GM20431 (cell line): ENCODE measurements at regions not wholly inside any gene's neighbourhood (a gene's known extent, or its start where the extent isn't known, plus 50 kb on each side); places are given as distances from the start of the nearest gene placed in this dataset.

Source experiments
- in situ Hi-C: fragments of 300-500 bp; cut with MseI, MboI; formaldehyde crosslinking; loops from one replicate; pipeline ENCODE4 v1.15.0; 2020; ENCODE audit warnings: low sequenced_read_pairs; ENCODE audit not compliant: unreplicated experiment

DNA sequence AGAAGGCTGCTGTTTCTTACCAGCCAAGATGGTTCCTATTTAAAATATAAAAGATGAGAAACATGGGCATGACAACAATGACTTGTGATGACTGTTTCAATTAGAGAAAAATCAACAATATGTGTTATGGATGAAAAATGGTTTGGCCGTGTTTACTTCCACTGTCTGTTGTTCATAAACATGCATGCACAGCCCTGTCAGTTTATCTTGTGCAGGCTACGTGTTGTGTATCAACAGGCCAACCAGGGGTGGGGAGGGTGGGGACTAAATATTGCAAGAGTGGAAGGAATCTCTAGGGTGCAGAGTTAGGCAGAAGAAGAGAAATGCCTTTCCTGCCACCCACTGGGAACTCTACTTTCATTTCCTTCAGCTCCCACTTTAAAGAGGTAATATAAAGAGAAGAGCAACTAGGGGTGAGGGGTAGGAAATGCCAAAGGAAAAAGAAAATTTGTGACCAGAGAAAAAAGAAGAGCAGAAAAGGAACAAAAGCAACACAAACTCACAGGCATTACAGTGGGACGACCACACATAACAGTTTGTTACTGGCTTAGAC lies 116.8 kb upstream of the MEIS1 start:
- in situ Hi-C loops, result no loop called here

DNA sequence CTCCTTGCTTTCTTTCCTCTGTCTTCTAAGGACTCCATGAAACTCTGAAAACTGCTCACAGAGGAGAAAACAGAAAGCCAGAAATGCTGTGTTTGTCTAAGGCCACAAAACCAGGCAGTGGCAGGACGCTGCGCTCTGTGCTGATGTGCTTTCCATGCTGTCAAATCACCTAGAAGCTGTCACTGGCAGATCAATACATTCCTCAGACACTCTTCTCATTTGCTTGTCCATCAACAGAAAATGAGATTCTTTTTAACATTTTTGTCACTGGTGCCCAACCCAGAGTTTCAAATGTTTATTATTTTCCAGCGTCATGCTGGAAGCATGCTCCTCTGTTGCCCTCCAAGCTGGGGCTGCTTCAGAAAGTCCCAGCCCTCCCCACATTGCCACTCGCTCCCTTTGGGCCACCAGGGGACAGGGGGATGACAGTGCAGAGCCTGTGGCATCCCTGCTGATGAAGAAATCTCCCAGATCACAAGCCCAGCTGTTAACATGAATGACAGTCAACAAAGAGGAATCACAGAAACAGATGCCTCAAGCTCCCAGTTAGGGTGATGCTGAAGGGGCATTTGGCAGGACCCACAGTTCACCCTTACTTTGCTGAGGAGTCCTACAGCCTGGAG lies 117.5 kb upstream of the MEIS1 start:
- in situ Hi-C loops, result no loop called here

DNA sequence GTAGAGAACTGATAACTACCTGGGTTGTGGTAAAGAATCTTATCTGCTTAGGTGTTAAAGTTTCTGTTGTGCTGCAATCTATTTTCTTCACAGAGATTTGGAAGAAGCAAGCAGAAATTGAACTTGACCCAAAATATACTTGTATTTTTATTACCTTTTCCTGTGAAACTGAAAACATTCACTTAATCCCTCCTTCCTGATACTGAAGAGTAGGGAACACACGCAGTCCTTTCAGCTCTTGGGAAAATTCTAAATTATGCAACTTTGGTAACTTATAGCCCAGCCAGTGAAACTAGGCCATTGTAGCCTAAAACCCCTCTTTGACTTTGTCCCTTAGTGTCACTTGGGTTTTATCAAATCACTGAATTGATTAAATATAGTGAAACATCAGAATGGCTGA lies 128.4 kb upstream of the MEIS1 start:
- in situ Hi-C loops, result no loop called here

DNA sequence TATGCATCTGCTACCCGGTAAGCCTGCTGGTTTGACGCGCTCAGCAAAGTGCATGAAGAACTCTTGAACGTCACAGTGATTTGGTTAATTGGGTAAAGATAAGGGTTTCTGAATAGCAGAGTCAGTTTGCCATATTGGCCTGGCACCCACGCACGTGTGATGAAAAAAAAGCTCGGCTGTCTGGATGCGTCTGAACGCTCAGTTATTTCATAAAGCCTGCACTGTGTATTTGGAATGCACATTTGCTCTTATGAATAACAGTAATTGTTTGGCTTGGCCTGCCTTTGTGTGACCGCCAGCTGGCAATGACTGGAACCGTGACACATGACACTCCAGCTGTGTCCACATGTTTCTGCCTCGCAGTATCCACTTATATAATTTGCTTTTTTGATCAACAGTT lies 129.2 kb upstream of the MEIS1 start:
- in situ Hi-C loops, result no loop called here

DNA sequence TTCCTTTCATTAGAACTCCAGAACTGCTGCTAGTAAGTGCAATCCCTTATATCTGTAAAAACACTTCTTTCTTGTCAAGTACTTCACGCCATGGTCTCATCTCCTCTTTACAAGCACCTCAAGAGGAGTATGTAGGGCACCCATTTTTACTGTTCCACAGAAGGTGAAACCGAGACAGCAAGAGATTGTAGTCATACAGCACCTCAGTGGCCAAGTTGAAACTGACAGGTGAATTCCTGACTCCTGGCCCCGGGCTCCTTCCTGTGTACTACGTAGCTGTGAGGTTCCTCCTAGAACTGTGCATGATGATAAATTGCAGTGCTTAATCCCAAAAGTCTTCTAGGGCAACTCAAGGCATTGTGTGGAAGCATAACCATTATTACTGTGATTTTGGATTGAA lies 131.5 kb upstream of the MEIS1 start:
- in situ Hi-C loops, result no loop called here

DNA sequence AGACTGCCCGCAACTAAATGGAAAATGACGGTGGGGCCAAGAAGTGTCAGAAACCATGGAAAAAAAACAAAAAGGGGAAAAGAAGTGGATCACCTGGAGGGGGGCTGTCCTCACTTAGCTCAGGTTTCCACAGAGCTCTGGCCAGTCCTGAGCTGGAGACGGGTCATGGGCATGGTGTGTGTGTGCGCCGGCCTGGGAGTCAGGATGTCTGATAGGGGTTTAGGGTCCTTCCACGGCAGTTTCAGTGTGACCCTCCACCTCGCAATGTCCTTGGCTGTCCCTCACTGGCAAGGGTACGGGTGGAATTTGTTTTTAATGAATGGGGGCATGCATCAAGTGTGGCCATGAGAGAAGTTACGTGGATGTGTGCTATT lies 133.2 kb upstream of the MEIS1 start:
- in situ Hi-C loops, result no loop called here

DNA sequence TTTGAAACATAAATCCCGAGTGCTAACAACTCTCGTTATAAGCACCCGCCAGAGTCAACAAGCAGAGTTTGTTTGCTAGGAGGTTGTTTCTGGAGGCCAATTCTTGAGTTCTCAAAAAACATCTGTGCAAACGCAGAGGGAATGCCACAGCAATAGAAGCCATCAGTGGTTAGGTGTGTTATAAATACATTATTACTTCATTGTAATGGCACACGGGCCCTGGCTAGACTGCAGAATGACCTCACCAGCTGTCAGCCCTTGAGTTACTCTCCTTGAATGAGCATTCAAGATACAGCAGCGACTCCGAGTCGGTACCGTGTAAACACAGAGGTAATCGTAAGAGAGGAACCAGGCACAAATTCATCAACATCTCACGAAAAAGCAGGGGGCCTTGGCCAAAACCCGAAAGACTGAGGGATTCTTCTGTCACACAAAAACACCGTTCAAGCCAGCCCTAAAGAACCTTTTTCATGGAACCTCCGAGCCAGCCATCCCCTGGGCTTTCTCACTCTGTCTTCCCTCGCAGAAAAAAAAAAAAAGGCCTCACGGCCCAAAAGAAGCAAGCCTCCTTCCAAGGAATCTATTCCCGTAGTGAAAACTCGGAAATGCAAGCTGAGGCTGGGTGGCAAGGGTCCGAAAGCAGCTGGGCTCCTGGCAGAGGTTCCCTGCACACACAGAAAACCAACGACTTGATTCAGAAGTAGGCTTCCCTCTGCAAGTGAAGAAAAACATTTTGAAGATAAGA lies 133.7 kb upstream of the MEIS1 start:
- in situ Hi-C loops, result no loop called here

DNA sequence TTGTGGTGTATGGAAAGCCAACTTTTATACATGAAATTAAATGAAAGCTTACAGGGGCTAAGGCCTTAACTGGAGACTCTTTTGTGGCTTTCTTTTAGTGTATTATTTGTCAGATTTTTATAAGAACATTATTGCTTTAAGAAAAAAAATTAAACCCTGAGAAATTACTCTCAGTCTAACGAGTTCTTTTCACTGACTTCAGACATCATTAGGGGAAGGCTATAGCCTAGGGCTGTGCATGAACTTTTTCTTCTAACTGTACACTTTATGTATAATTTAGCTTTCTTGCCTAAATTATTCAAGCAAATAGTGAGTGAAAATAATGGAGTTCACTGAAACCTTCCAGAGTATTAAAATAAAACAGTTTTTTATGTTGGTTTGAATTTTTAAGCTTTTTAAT lies 151.1 kb upstream of the MEIS1 start:
- in situ Hi-C loops, result no loop called here

DNA sequence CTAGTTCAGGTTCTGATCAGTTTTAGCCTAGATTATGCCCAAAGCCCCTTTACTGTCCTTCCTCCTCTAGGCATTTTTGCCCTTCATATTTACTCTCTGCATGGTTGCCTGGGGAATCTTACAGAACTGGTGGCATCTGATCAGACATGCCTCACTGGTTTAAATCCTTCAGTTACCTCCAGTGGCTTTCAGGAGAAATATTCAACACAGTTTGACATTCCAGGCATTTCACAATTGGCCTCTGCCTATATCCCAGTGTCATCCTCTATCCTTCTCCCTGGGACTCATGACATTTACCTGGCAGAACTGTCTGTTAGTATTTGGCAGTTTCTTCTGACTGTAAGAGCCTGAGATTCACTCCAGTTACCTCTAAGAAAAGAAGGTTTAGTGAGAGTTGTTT lies 152.9 kb upstream of the MEIS1 start:
- in situ Hi-C loops, result no loop called here

DNA sequence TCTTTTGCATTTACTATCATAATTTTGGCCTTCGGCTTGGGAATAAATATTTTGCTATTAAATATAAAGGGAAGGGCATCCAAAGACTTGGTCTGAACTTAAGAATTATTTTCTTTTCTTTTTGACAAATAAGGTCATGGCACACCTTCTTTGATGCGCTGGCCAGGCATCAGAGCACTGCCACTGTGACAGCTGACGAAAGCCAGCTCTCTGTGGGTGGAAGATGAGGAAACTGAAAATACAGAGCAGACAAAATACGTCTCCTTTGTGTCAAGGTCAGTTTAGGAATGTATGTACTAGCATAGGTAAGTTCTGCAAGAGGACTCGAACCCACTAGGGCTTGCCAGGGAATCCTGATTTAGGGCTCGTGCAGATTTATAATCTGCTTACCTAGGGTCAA lies 155.9 kb upstream of the MEIS1 start:
- in situ Hi-C loops, result no loop called here

DNA sequence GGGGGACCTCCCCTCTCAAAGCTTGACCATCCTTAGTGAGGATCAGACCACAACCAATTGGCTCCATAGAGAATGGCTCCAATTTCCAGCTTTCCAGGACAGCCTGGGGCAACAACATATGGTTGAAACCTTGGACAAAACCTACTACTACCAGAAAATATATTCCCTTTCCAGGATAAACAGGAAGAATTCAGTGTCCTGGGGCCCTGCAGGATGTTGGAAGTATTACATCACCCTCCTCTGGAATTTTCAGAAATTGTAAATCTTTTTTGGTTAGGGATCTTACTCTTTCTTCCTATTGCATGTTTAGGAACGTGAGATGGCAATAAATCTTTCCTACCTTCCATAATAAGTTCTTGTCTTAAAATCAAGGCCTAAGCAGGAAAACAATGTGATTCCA lies 158.9 kb upstream of the MEIS1 start:
- in situ Hi-C loops, result no loop called here

DNA sequence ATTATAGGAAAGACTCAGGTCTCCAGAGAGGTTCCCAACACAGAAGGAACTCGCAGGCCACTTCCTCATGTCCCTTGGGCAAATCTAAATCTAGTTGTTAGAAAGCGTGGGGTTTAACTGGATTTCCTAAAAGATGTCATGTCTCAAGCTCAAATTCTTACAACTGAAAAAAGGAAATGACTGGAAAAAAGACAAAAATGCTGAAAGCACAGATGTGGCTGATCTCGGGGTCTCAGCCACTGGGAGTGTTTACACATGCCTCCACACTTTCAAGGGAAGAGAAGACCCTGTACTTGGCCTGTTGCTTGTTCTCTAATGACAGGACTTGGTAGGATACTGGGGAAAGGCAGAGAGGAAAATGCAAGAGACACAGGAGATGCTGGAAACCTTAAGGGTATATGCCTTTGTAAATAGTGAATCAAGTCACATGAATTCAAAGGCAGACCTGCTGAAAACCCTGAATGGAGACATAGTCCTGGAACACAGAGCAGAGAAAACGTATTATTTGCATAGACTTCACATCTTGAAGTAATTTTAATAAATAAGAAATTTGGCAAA lies 160.9 kb upstream of the MEIS1 start:
- in situ Hi-C loops, result no loop called here

DNA sequence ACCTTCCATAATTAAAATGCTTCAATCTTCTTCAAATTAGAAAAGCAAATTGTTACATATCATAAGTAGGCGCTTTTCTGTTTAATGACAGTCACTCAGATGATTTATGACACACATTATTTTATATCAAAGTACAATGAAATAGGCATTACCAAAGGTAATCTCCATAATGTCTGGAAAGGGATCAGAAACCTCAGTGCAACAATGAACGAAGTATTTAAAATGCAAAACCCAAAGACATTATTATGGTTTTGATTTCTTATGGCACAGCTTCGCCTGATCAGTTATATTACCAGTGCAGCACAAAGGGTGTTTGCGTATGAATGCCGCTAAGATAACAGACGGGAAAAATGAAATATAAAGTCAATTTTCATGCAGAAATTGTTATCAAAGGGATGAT lies 162.2 kb upstream of the MEIS1 start:
- in situ Hi-C loops, result no loop called here

DNA sequence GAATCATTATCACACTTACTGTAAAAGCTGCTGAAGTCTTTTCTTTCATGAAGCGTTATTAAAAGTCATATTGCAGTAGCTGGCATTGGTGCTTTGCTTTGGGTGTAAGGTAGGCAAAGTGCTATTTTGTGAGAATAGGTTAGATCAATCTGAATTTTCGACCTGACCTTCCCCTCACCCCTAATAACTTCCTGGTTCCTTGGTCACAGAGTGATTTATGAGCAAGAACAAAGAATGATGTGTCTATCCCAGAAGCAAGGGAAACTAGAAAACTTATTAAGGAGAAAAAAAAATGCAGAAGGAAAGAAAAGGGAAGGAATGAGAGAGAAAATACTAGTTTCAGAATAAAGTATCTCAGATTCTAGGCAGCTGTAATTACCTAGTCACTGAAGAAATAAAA lies 163.1 kb upstream of the MEIS1 start:
- in situ Hi-C loops, result no loop called here

DNA sequence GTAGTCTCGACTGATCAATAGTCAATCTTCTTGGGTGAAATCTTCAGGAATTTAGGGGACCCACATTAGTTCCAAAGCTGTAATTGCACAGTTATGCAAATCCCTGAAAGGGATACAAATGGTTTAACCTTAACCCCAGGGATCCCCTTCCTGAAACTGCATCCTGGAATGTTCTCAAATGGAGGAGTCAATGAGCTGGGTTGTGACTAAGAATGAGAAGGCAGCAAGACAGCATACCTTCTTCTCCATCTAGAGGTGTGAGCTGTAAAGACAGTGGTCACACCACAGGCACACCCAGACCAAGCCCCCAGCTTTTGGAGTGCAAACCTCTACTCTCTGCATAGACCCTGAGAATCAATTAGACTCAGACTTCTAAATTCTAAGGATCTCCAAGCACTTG lies 164.7 kb upstream of the MEIS1 start:
- in situ Hi-C loops, result no loop called here

DNA sequence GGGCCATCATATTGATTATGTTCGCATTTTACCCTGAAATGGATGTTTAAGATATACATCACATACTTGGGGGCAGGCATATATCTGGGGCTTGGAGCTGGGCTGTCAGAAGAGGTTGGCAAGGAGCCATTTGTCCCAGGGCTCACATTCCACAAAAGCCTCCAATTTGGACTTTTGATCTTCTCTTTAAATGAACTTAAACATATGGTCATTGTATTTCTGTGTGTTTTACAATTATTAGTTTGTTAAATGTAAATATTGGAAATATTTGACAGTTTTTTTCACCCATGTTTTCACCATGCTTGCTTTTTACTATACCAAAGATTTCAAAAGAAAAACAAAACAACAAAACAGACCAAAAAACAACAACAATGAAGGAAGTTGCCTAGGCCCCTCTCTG lies 165.8 kb upstream of the MEIS1 start:
- in situ Hi-C loops, result no loop called here

DNA sequence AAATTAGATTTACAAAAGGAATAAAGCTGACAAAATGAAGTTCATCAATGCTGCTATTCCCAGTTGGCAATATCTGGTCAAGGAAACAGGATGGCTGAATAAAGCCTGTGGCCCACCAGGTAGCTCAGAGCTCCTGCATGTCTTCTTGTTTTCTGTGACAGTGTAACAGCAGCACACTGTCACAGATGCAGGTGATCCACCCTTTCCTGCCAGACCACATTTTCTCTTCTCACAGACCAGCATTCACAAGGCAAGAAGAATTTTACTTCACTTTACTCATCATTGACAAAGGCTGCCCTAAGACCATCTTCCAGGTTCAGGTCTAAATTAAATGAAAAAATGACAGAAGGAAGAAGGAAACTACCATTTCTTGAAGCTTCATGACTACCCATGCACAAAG lies 166.2 kb upstream of the MEIS1 start:
- in situ Hi-C loops, result no loop called here

DNA sequence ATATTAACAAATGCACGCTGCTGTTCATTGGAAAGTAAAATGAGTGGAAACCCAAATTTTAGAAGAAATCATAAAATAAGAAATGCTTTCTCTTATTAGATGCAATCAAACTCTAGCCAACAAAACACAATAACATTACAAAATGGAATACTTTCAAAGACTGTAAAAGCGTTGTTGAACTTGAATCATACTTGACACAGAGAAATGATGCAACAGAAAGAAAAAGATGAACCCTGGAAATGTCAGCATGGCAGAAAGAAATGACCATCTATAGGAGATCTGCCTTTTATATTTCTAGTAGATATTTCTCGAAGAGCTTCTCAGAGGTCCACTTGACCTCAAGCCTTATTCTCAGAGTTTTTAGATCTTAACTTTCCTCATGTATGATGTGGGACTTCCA lies 170.6 kb upstream of the MEIS1 start:
- in situ Hi-C loops, result no loop called here

DNA sequence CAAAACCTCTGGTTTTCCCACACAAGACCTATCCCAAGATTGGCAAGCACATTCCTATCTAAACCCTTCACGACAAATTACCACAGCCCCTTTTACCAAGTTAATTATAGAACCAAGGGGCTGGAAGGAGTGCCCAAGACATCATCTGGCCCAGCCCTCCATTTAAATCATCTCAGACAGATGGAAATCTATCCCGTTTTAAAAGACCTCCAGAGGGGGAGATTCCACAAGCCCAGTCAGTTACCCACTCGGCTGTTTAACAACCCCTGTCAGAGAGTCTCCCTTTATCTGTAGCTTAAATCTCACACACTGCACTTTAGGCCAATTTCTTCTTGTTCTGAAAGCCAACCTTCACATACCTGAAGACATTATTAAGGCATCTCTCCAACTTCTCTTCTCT lies 179.1 kb upstream of the MEIS1 start:
- in situ Hi-C loops, result no loop called here

DNA sequence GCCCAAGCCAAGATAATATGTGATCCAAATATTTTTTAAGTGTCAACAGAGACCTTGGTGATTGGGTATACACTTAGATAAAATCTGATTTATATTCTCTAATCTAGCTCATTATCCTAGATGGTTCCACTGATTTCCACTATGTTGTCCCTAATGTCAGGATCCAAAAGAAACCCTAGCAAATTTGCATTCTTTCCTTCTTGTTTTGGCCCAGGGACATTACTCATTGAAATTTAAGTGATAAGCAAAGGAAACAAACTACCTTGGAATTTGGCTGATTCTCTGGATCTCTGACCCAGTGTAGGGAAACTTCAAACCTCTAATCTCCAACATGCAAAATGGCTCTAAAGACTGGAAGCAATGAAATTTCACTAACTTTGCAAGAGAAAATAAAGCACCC lies 179.8 kb upstream of the MEIS1 start:
- in situ Hi-C loops, result no loop called here

DNA sequence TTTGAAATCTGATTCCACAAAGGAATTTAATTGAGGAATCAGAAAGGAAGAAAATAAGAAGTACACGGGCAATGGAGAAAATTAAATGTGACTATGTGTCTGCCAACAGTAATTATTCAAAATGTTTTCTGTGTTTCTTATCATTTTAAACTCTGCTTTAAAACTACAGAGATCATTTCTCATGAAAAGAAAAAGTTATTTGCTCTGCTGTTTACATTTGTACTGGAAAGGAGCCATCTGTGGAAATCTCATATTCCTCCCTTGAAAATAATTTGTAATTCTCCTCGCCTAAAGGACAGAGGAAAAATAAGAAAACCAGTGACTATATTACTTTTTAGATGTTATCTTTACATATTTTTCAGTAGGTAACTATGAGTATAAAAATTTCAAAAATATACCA lies 181.9 kb upstream of the MEIS1 start:
- in situ Hi-C loops, result no loop called here

DNA sequence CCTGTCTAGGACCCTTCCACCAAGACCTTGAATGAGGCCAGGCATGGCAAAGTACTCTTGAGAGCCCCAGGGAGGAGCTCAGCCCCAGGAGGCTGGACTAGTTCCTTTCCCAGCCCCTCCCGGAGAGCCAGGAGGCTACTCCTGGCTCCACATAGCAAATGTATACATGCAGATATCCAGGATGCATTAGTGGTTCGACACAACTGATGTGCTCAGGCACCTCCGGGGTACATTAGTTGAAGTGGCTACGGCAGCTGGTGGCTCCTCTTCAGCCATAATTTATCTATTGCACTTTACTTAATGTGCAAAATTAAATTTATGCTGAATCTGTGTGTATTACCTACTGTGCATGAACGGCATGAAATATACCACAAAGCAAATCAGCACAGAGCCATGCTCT lies 182.8 kb upstream of the MEIS1 start:
- in situ Hi-C loops, result no loop called here
